ENCODE measurements at regions not wholly inside any gene's neighbourhood (a gene's known extent, or its start where the extent isn't known, plus 50 kb on each side); places are given as distances from the start of the nearest gene placed in this dataset.

DNA sequence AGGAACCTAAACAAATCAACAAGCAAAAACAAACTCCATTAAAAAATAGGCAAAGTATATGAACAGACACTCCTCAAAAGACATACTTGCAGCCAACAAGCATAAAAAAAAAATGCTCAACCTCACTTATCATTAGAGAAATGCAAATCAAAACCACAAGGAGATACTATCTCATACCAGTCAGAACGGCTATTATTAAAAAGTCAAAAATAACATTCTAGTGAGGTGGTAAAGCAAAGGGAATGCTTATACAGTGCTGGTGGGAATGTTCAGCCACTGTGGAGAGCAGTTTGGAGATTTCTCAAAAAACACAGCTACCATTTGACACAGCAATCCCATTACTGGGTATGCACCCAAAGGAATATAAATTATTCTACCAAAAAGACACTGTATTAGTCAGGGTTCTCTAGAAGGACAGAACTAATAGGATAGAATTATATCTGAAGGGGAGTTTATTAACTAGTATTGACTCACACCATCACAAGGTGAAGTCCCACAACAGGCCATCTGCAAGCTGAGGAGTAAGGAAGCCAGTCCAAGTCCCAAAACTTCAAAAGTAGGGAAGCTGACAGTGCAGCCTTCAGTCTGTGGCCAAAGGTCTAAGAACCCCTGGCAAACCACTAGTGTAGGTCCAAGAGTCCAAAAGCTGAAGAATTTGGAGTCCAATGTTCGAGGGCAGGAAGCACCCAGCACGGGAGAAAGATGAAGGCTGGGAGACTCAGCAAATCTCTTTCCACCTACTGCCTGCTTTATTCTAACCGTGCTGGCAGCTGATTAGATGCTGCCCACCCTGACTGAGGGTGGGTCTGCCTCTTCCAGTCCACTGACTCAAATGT lies 101.6 kb upstream of the KRAS start (continued):
- TF ChIP-seq STAT3 (IDR thresholded peaks at IDR 0.05; ENCODE audit: low read depth, low read length) (no peak), BMI1 (IDR thresholded peaks at IDR 0.05; ENCODE audit: borderline replicate concordance) (0 out of 2 replicates have a peak, but pooled peaks have one; percentile 39), SMC3 (IDR thresholded peaks at IDR 0.05; ENCODE audit: borderline replicate concordance, low read length) (no peak)
- TF ChIP-seq, protein P1, sequence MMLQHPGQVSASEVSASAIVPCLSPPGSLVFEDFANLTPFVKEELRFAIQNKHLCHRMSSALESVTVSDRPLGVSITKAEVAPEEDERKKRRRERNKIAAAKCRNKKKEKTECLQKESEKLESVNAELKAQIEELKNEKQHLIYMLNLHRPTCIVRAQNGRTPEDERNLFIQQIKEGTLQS (IDR thresholded peaks at IDR 0.05; ENCODE audit: borderline replicate concordance, extremely low read depth, low read depth, low read length) = no peak

DNA sequence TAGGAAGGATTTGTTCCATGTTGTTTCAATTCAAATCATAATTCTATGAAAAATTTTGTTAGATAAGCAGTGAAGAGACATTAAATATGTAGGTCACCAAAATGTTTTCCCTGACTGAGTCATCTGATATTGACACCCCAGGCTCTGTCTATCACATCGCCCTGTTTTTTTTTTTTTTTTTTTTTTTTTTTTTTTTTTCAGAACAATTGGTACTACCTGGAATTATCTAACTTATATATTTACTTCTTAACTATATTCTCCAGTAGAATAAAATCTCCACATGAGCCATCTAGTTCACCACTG lies 97.8 kb upstream of the KRAS start:
- 89% methylated on average over 1 of the region's 1 CpG for WGBS (ENCODE audit: insufficient coverage, insufficient replicate concordance, low lambda C conversion rate, missing lambda C conversion rate)
- no peaks in the 10 kb centered on the region for H4K20me1 ChIP-seq (ENCODE audit: control insufficient read depth, insufficient read depth)
- no peaks in the 10 kb centered on the region for H3K79me2 ChIP-seq (ENCODE audit: control insufficient read depth, insufficient read depth, low read length)
- H3K9me3 ChIP-seq (replicated peaks; ENCODE audit: control insufficient read depth, insufficient read depth, low read length) = peaks cover 1% of the 10 kb centered on the region; the same call in 1 of the 3 replicates
- no peak overlapping the region for H3K4me2 ChIP-seq (ENCODE audit: control insufficient read depth, insufficient read depth)
- no peak for TF ChIP-seq SP1 (IDR thresholded peaks at IDR 0.05; ENCODE audit: low read depth, low read length)
- no peak for TF ChIP-seq EED (IDR thresholded peaks at IDR 0.05; ENCODE audit: low read depth)
- no peak for TF ChIP-seq GABPA (IDR thresholded peaks at IDR 0.05; ENCODE audit: low read depth)
- no peak for TF ChIP-seq PAX5 (IDR thresholded peaks at IDR 0.05; ENCODE audit: borderline replicate concordance, low read depth, low read length)
- TF ChIP-seq, protein P2, sequence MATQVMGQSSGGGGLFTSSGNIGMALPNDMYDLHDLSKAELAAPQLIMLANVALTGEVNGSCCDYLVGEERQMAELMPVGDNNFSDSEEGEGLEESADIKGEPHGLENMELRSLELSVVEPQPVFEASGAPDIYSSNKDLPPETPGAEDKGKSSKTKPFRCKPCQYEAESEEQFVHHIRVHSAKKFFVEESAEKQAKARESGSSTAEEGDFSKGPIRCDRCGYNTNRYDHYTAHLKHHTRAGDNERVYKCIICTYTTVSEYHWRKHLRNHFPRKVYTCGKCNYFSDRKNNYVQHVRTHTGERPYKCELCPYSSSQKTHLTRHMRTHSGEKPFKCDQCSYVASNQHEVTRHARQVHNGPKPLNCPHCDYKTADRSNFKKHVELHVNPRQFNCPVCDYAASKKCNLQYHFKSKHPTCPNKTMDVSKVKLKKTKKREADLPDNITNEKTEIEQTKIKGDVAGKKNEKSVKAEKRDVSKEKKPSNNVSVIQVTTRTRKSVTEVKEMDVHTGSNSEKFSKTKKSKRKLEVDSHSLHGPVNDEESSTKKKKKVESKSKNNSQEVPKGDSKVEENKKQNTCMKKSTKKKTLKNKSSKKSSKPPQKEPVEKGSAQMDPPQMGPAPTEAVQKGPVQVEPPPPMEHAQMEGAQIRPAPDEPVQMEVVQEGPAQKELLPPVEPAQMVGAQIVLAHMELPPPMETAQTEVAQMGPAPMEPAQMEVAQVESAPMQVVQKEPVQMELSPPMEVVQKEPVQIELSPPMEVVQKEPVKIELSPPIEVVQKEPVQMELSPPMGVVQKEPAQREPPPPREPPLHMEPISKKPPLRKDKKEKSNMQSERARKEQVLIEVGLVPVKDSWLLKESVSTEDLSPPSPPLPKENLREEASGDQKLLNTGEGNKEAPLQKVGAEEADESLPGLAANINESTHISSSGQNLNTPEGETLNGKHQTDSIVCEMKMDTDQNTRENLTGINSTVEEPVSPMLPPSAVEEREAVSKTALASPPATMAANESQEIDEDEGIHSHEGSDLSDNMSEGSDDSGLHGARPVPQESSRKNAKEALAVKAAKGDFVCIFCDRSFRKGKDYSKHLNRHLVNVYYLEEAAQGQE (IDR thresholded peaks at IDR 0.05; ENCODE audit: low read depth, low read length) = no peak
- TF ChIP-seq ATF7 (IDR thresholded peaks at IDR 0.05; ENCODE audit: low read depth) = no peak
- TF ChIP-seq NR2F1 (conservative IDR thresholded peaks at IDR 0.05) = no peak
- H3K4me1 ChIP-seq (ENCODE audit: control insufficient read depth, insufficient read depth, low read length) = no peaks in the 10 kb centered on the region
- no peak for ATAC-seq
- no peak overlapping the region for H2AFZ ChIP-seq (ENCODE audit: control insufficient read depth, low read depth, low read length)
- BruUV-seq (replicated peaks) = no TSS peak
- FAIRE-seq = no peak
- no peak overlapping the region for H3K4me3 ChIP-seq
- no peak overlapping the region for H3K9ac ChIP-seq (ENCODE audit: control insufficient read depth, insufficient read depth, low read length)
- CTCF ChIA-PET = interaction anchor here (1.0 to 1.5 kb wide), 2 partner anchors 18 to 136 kb away, joined by 3 read pairs; no protein-coding TSS in a partner anchor
- POLR2A ChIA-PET = no interaction called here
- no peak overlapping the region for H3K27ac ChIP-seq (ENCODE audit: control insufficient read depth, insufficient read depth)
- in situ Hi-C loops (cut with MboI) (no loop called here), intact Hi-C loops (cut with micrococcal nuclease; ENCODE audit: unreplicated experiment) (no loop called here)
- no peak for DNase-seq (ENCODE audit: low read depth, low spot score)
- H3K27me3 ChIP-seq (replicated peaks in 1 of 2; ENCODE audit: control insufficient read depth in 2 of 2, insufficient read depth in 2 of 2, low read length in 1 of 2) = no peaks in the 10 kb centered on the region
- no peaks in the 10 kb centered on the region for H3K36me3 ChIP-seq (ENCODE audit: control insufficient read depth in 2 of 2, insufficient read depth in 2 of 2, low read length in 1 of 2)
- SMC1A ChIA-PET (ENCODE audit: uncharacterized antibody, unreplicated experiment) = interaction anchor here (0.8 to 2.2 kb wide), 6 partner anchors 11 to 35 kb away, joined by 3 to 11 read pairs (median 6); no protein-coding TSS in a partner anchor
- RAD21 ChIA-PET (ENCODE audit: unreplicated experiment) = no interaction called here
